Endothelial cell of umbilical vein (primary cell): ENCODE measurements at regions not wholly inside any gene's neighbourhood (a gene's known extent, or its start where the extent isn't known, plus 50 kb on each side); places are given as distances from the start of the nearest gene placed in this dataset.

ENCODE experiments used
- CTCF ChIP-seq, 2 donors: IDR thresholded peaks; 1 replicate in 1 of 2; 2 replicates in 1 of 2; pipeline ENCODE4 v1.5.1; 2011; ENCODE audit warnings: low read length in 2 of 2, mild to moderate bottlenecking in 2 of 2, moderate library complexity in 2 of 2, control low read depth in 1 of 2, inconsistent platforms in 1 of 2, low read depth in 1 of 2; ENCODE audit not compliant: insufficient read depth in 1 of 2; ENCODE audit errors: extremely low read depth in 1 of 2
- EZH2 ChIP-seq: IDR thresholded peaks from 2 replicates; pipeline ENCODE4 v1.6.1; 2012; ENCODE audit warnings: borderline replicate concordance, low read depth, mild to moderate bottlenecking, moderate library complexity, low read length, inconsistent platforms; ENCODE audit not compliant: severe bottlenecking
- MAX ChIP-seq: IDR thresholded peaks from 2 replicates; pipeline ENCODE4 v1.6.1; 2011; ENCODE audit not compliant: insufficient read depth, insufficient read length

GRCh38 chr7:12146813-12147212 lies 64.3 kb upstream of the TMEM106B start:
- TF ChIP-seq EZH2 (no peak), CTCF (IDR thresholded peaks at IDR 0.05; ENCODE audit: extremely low read depth in 1 of 2, insufficient read depth in 1 of 2, low read depth in 1 of 2, low read length in 2 of 2) (no peak), MAX (no peak)
